ENCODE measurements at regions not wholly inside any gene's neighbourhood (a gene's known extent, or its start where the extent isn't known, plus 50 kb on each side); places are given as distances from the start of the nearest gene placed in this dataset.

GRCh38 chr12:14171106-14171505, 189.7 kb upstream of the GRIN2B start:
- Histone ChIP-seq H3K27me3 (ENCODE audit: insufficient read depth in 3 of 3, low read length in 2 of 3) (peaks cover 0 to 4% (median 0%) of the 10 kb centered on the region in 3 donors), H3K4me1 (no peaks in the 10 kb centered on the region), H3K9me3 (no peaks in the 10 kb centered on the region), H3K4me3 (no peak overlapping the region), H3K27ac (no peak overlapping the region), H3K36me3 (ENCODE audit: insufficient read depth in 1 of 2, low read depth in 1 of 2) (no peaks in the 10 kb centered on the region)
- ATAC-seq (no peak), DNase-seq (no peak)
- intact Hi-C loops (cut with DNase I), result no loop called here
- 90 to 92% (median 92%) methylated on average over 2 to 3 of the region's 3 CpGs for WGBS, 3 donors
- TF ChIP-seq CTCF (IDR thresholded peaks at IDR 0.05), result no peak

- H3K27me3 ChIP-seq (ENCODE audit: insufficient read depth in 3 of 3, low read length in 2 of 3), result peaks cover 0 to 4% (median 0%) of the 10 kb centered on the region in 3 donors
- H3K36me3 ChIP-seq (ENCODE audit: insufficient read depth in 1 of 2, low read depth in 1 of 2), result no peaks in the 10 kb centered on the region
- DNase-seq (no peak), ATAC-seq (no peak)
- WGBS, 3 donors, result 39 to 49% (median 42%) methylated on average over 2 of the region's 2 CpGs
- H3K27ac ChIP-seq, result no peak overlapping the region
- no peak for TF ChIP-seq CTCF (IDR thresholded peaks at IDR 0.05)
- H3K4me1 ChIP-seq, result no peaks in the 10 kb centered on the region
- H3K9me3 ChIP-seq, result no peaks in the 10 kb centered on the region
- H3K4me3 ChIP-seq, result no peak overlapping the region
- intact Hi-C loops (cut with DNase I), result no loop called here
Observed at GRCh38 chr12:14175206-14175605, 190.3 kb upstream of the ATF7IP start.

- no peak for DNase-seq
- H3K27ac ChIP-seq, result no peak overlapping the region
- intact Hi-C loops (cut with DNase I), result loop anchor here in 1 of 2 donors (1.0 kb wide), 1 partner anchor 25 kb away; no protein-coding TSS in a partner anchor
- H3K4me3 ChIP-seq, result no peak overlapping the region
- H3K4me1 ChIP-seq, result no peaks in the 10 kb centered on the region
- no peaks in the 10 kb centered on the region for H3K36me3 ChIP-seq (ENCODE audit: insufficient read depth in 1 of 2, low read depth in 1 of 2)
- no peaks in the 10 kb centered on the region for H3K27me3 ChIP-seq (ENCODE audit: insufficient read depth in 3 of 3, low read length in 2 of 3)
- 27 to 29% (median 28%) methylated on average over 8 of the region's 8 CpGs for WGBS, 3 donors
- TF ChIP-seq CTCF (IDR thresholded peaks at IDR 0.05), result peak; percentile 42
- peak in 1 of 4 donors; percentile 47 for ATAC-seq
- no peaks in the 10 kb centered on the region for H3K9me3 ChIP-seq
Observed at GRCh38 chr12:14185427-14186192, 179.9 kb upstream of the ATF7IP start.

- Histone ChIP-seq H3K9me3 (no peaks in the 10 kb centered on the region), H3K4me3 (no peak overlapping the region), H3K27me3 (ENCODE audit: insufficient read depth in 3 of 3, low read length in 2 of 3) (no peaks in the 10 kb centered on the region), H3K36me3 (ENCODE audit: insufficient read depth in 1 of 2, low read depth in 1 of 2) (no peaks in the 10 kb centered on the region), H3K27ac (no peak overlapping the region), H3K4me1 (no peaks in the 10 kb centered on the region)
- ATAC-seq, result no peak
- DNase-seq, result no peak
- intact Hi-C loops (cut with DNase I), result loop anchor here in 1 of 2 donors (1.0 kb wide), 1 partner anchor 24 kb away; no protein-coding TSS in a partner anchor
- 16 to 39% (median 29%) methylated on average over 2 of the region's 2 CpGs for WGBS, 3 donors
- TF ChIP-seq CTCF (IDR thresholded peaks at IDR 0.05), result no peak
Observed at GRCh38 chr12:14186193-14186502, 179.3 kb upstream of the ATF7IP start.

- Histone ChIP-seq H3K4me3 (no peak overlapping the region), H3K36me3 (ENCODE audit: insufficient read depth in 1 of 2, low read depth in 1 of 2) (no peaks in the 10 kb centered on the region), H3K27ac (no peak overlapping the region), H3K27me3 (ENCODE audit: insufficient read depth in 3 of 3, low read length in 2 of 3) (no peaks in the 10 kb centered on the region), H3K4me1 (no peaks in the 10 kb centered on the region), H3K9me3 (no peaks in the 10 kb centered on the region)
- ATAC-seq, result no peak
- no peak for TF ChIP-seq CTCF (IDR thresholded peaks at IDR 0.05)
- no peak for DNase-seq
- 80 to 84% (median 82%) methylated on average over 5 of the region's 5 CpGs for WGBS, 3 donors
- intact Hi-C loops (cut with DNase I), result no loop called here
Observed at GRCh38 chr12:14187002-14187401, 178.5 kb upstream of the ATF7IP start.
